HFFc6 (cell line): ENCODE measurements at regions not wholly inside any gene's neighbourhood (a gene's known extent, or its start where the extent isn't known, plus 50 kb on each side); places are given as distances from the start of the nearest gene placed in this dataset.

ENCODE experiments used
- DNase-seq: peaks from one replicate; pipeline ENCODE4 v3.0.0-alpha.2; 2018
- H3K27ac Mint-ChIP-seq: 2 replicates; pipeline ENCODE4 v1.8.0; 2020; ENCODE audit warnings: mild to moderate bottlenecking, mixed read lengths
- H3K27me3 Mint-ChIP-seq: 2 replicates; pipeline ENCODE4 v1.8.0; 2021; ENCODE audit warnings: mild to moderate bottlenecking, moderate library complexity, mixed read lengths; ENCODE audit not compliant: insufficient read depth
- H3K36me3 Mint-ChIP-seq: 2 replicates; pipeline ENCODE4 v1.8.0; 2021; ENCODE audit warnings: low read depth, mixed read lengths
- H3K4me1 Mint-ChIP-seq: 2 replicates; pipeline ENCODE4 v1.8.0; 2020; ENCODE audit warnings: low read depth, mixed read lengths
- H3K4me3 Mint-ChIP-seq: 2 replicates; pipeline ENCODE4 v1.8.0; 2020; ENCODE audit warnings: mild to moderate bottlenecking, moderate library complexity, mixed read lengths
- H3K9me3 Mint-ChIP-seq: 2 replicates; pipeline ENCODE4 v1.8.0; 2020; ENCODE audit warnings: mild to moderate bottlenecking, mixed read lengths
- CTCF ChIP-seq: fragments of 200-600 bp; sonication (generic); IDR thresholded peaks from 2 replicates; pipeline ENCODE4 v1.5.0; 2021; ENCODE audit warnings: antibody characterized with exemption, mild to moderate bottlenecking

GRCh38 chr2:21453723-21454450, 330.1 kb downstream of the TDRD15 start:
- no peak for DNase-seq
- no peaks in the 10 kb centered on the region for H3K36me3 Mint-ChIP-seq

DNA sequence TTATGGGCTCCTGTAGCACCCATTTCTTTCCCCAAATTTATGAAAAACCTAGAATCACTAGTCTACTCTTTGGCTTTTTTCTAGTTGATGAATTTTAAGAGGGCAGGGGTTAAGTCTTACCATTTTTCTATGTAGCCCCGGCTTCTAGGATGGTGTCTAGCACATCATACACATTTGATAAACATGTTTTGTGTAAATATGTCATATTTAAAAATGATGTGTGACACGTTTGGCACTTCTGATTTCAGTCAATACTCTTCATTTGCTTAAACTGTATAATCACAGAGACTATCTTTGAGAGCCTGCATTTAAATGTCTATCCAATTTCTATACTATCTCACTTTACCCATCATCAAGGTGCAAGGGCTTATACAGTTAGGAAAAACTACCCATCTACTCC, 331.1 kb downstream of the TDRD15 start:
- Mint-ChIP-seq H3K27me3 (no peaks in the 10 kb centered on the region; the same call in 1 of the 2 replicates), H3K4me3 (no peak overlapping the region), H3K9me3 (peaks cover 27% of the 10 kb centered on the region), H3K4me1 (no peaks in the 10 kb centered on the region), H3K27ac (no peak overlapping the region), H3K36me3 (no peaks in the 10 kb centered on the region)
- no peak for DNase-seq
- TF ChIP-seq CTCF: no peak

More at GRCh38 chr2:21453723-21454450, 330.1 kb downstream of the TDRD15 start:
- Mint-ChIP-seq H3K27me3 (no peaks in the 10 kb centered on the region; the same call in 1 of the 2 replicates), H3K9me3 (peaks cover 23% of the 10 kb centered on the region), H3K4me1 (no peaks in the 10 kb centered on the region), H3K4me3 (no peak overlapping the region), H3K27ac (no peak overlapping the region)
- TF ChIP-seq CTCF: no peak

DNA sequence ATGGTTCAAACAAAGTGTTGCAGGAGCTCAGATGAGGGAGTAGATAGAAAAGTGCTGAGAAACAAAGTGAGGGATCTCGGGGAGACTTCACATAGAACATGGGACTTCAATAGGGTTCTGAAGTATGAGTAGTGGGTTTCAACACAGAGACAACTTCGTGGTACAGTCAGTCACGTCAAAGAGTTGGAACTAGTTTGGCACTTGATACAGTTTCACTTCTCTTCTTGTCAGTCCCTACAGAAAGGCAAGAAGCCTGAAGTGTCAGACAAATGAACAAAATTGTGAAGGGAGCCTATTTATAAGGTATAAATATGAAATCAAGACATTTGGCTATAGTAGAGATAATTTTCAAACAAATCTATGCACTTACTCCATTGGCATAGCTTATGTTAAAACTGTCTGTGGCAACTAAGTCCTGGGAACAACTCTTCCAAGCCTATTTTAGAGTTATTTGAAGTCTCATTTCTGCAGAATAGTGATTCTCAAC, 338.0 kb downstream of the TDRD15 start:
- Mint-ChIP-seq H3K4me1 (no peaks in the 10 kb centered on the region), H3K4me3 (no peak overlapping the region), H3K27ac (no peak overlapping the region), H3K27me3 (no peaks in the 10 kb centered on the region), H3K36me3 (no peaks in the 10 kb centered on the region), H3K9me3 (peaks cover 49% of the 10 kb centered on the region)
- TF ChIP-seq CTCF: no peak
- DNase-seq: no peak

GRCh38 chr2:21466341-21466927, 342.7 kb downstream of the TDRD15 start:
- no peak for DNase-seq
- no peak overlapping the region for H3K4me3 Mint-ChIP-seq
- peaks cover 42% of the 10 kb centered on the region for H3K9me3 Mint-ChIP-seq
- H3K36me3 Mint-ChIP-seq: no peaks in the 10 kb centered on the region
- H3K4me1 Mint-ChIP-seq: no peaks in the 10 kb centered on the region
- TF ChIP-seq CTCF: no peak
- no peak overlapping the region for H3K27ac Mint-ChIP-seq
- H3K27me3 Mint-ChIP-seq: no peaks in the 10 kb centered on the region

GRCh38 chr2:21467280-21467818, 343.6 kb downstream of the TDRD15 start:
- no peaks in the 10 kb centered on the region for H3K36me3 Mint-ChIP-seq
- no peak overlapping the region for H3K27ac Mint-ChIP-seq
- no peak for TF ChIP-seq CTCF
- no peak for DNase-seq
- no peak overlapping the region for H3K4me3 Mint-ChIP-seq
- H3K27me3 Mint-ChIP-seq: no peaks in the 10 kb centered on the region
- no peaks in the 10 kb centered on the region for H3K4me1 Mint-ChIP-seq
- peaks cover 48% of the 10 kb centered on the region for H3K9me3 Mint-ChIP-seq
